Endothelial cell of umbilical vein (primary cell): ENCODE measurements at regions not wholly inside any gene's neighbourhood (a gene's known extent, or its start where the extent isn't known, plus 50 kb on each side); places are given as distances from the start of the nearest gene placed in this dataset.

Experiments
- BruUV-seq: library from RNA; stranded (reverse); fragments of 400-500 nt; replicated peaks from 2 replicates; lab custom pipeline; 2021; lab: Mats Ljungman, UMichigan
- CTCF ChIA-PET: fragments of 300-600, 350-600 bp; sonication (Branson Sonifier 250); formaldehyde crosslinking; loops from one replicate; lab custom pipeline; 2021; ENCODE audit warnings: antibody characterized with exemption, inconsistent platforms; lab: Charles Lee
- POLR2A ChIA-PET: fragments of 300-600, 350-600 bp; sonication (Branson Sonifier 250); formaldehyde crosslinking; loops from one replicate; lab custom pipeline; 2021; ENCODE audit warnings: antibody characterized with exemption, inconsistent platforms; lab: Charles Lee
- DNase-seq: peaks from one replicate; pipeline ENCODE4 v3.0.0-alpha.2; 2011; ENCODE audit warnings: low read depth, low spot score
- FAIRE-seq: peaks from 2 replicates; lab custom pipeline; 2011; peaks lifted over from hg19 to GRCh38; lab: Jason Lieb, UNC
- H2AFZ ChIP-seq: 2 replicates; pipeline ENCODE4 v1.6.0; 2012; ENCODE audit warnings: low read depth, low read length, control low read depth, inconsistent platforms
- H3K27ac ChIP-seq: 2 replicates; pipeline ENCODE4 v1.5.1; 2011; ENCODE audit warnings: low read depth, mild to moderate bottlenecking, control low read depth, low read length, moderate library complexity; ENCODE audit not compliant: insufficient read depth
- H3K27me3 ChIP-seq, 2 experiments: 2 replicates each; pipeline versions ENCODE4 v1.6.0 to v1.6.1; 2011; ENCODE audit warnings: low read length in 2 of 2, mixed read lengths in 1 of 2; ENCODE audit not compliant: control insufficient read depth in 2 of 2, insufficient read depth in 2 of 2
- H3K36me3 ChIP-seq, 2 experiments: 2 replicates in 1 of 2; 3 replicates in 1 of 2; pipeline ENCODE4 v1.5.1; 2011; ENCODE audit warnings: low read length in 2 of 2, mild to moderate bottlenecking in 1 of 2, moderate library complexity in 1 of 2; ENCODE audit not compliant: control insufficient read depth in 2 of 2, insufficient read depth in 2 of 2; ENCODE audit errors: extremely low read depth in 1 of 2
- H3K4me1 ChIP-seq: 3 replicates; pipeline ENCODE4 v1.5.1; 2011; ENCODE audit warnings: mild to moderate bottlenecking, low read length; ENCODE audit not compliant: control insufficient read depth, insufficient read depth; ENCODE audit errors: extremely low read depth
- H3K4me2 ChIP-seq: 2 replicates; pipeline ENCODE4 v1.6.1; 2011; ENCODE audit warnings: low read length, control low read depth, mixed read lengths; ENCODE audit not compliant: insufficient read depth
- H3K4me3 ChIP-seq, 3 experiments: fragments of 200-600 bp in 1 of 3; sonication (generic), shearing (Covaris generic) in 1 of 3; replicated peaks in 1 of 3; 2 replicates each; pipeline ENCODE4 v1.5.1; 2011 to 2016; ENCODE audit warnings: control low read depth in 3 of 3, low read length in 3 of 3, mild to moderate bottlenecking in 2 of 3, inconsistent platforms in 1 of 3, low read depth in 1 of 3, moderate library complexity in 1 of 3; ENCODE audit not compliant: insufficient read depth in 1 of 3
- H3K79me2 ChIP-seq: 2 replicates; pipeline ENCODE4 v1.6.0; 2012; ENCODE audit warnings: low read length, inconsistent platforms; ENCODE audit not compliant: control insufficient read depth, insufficient read depth
- H3K9ac ChIP-seq: replicated peaks from 2 replicates; pipeline ENCODE3; 2011; ENCODE audit warnings: low read length, control low read depth; ENCODE audit not compliant: insufficient read depth; ENCODE audit errors: extremely low read depth
- H3K9me1 ChIP-seq: replicated peaks from 3 replicates; pipeline ENCODE4 v1.6.0; 2011; ENCODE audit warnings: mild to moderate bottlenecking, low read length; ENCODE audit not compliant: control insufficient read depth, insufficient read depth; ENCODE audit errors: extremely low read depth
- H3K9me3 ChIP-seq: replicated peaks from 2 replicates; pipeline ENCODE4 v1.5.1; 2012; ENCODE audit warnings: low read length, inconsistent platforms; ENCODE audit not compliant: control insufficient read depth, insufficient read depth
- H4K20me1 ChIP-seq: replicated peaks from 2 replicates; pipeline ENCODE3; 2011; ENCODE audit warnings: mild to moderate bottlenecking, low read length; ENCODE audit not compliant: control insufficient read depth, insufficient read depth; ENCODE audit errors: extremely low read depth
- EZH2 ChIP-seq: IDR thresholded peaks from 2 replicates; pipeline ENCODE4 v1.6.1; 2012; ENCODE audit warnings: borderline replicate concordance, low read depth, mild to moderate bottlenecking, moderate library complexity, low read length, inconsistent platforms; ENCODE audit not compliant: severe bottlenecking
- FOS ChIP-seq: IDR thresholded peaks from 2 replicates; pipeline ENCODE4 v1.6.1; 2011; ENCODE audit warnings: mild to moderate bottlenecking, low read length, moderate library complexity, borderline replicate concordance; ENCODE audit not compliant: insufficient read depth
- GATA2 ChIP-seq: IDR thresholded peaks from 2 replicates; pipeline ENCODE4 v1.7.0; 2011; ENCODE audit warnings: low read depth, mild to moderate bottlenecking, moderate library complexity, mixed read lengths, low read length; ENCODE audit not compliant: insufficient read length, insufficient read depth
- MAX ChIP-seq: IDR thresholded peaks from 2 replicates; pipeline ENCODE4 v1.6.1; 2011; ENCODE audit not compliant: insufficient read depth, insufficient read length
- MYC ChIP-seq: IDR thresholded peaks from one replicate; pipeline ENCODE4 v1.6.1; 2011; ENCODE audit warnings: mild to moderate bottlenecking, low read depth, low read length
- POLR2A ChIP-seq: IDR thresholded peaks from 2 replicates; pipeline ENCODE4 v1.6.1; 2012; ENCODE audit warnings: low read depth, mild to moderate bottlenecking, control low read depth, low read length
- POLR2AphosphoS5 ChIP-seq: IDR thresholded peaks from 2 replicates; pipeline ENCODE4 v1.6.1; 2012; ENCODE audit warnings: low read depth, mild to moderate bottlenecking, control low read depth, low read length, moderate library complexity; ENCODE audit not compliant: insufficient read depth
- dilution Hi-C: fragments of 300-500 bp; cut with MboI; formaldehyde crosslinking; loops from one replicate; pipeline ENCODE4 v1.15.0; 2019; ENCODE audit warnings: low sequenced_read_pairs; ENCODE audit not compliant: extremely low pct_ligation_motif_present
- intact Hi-C: fragments of 100-400 bp; cut with micrococcal nuclease; formaldehyde crosslinking; loops from one replicate; pipeline ENCODE4 v1.10.0; 2022
- TF ChIP-seq, protein P1 (sequence below), 2 donors: IDR thresholded peaks; 1 replicate in 1 of 2; 2 replicates in 1 of 2; pipeline ENCODE4 v1.5.1; 2011; ENCODE audit warnings: low read length in 2 of 2, mild to moderate bottlenecking in 2 of 2, moderate library complexity in 2 of 2, control low read depth in 1 of 2, inconsistent platforms in 1 of 2, low read depth in 1 of 2; ENCODE audit not compliant: insufficient read depth in 1 of 2; ENCODE audit errors: extremely low read depth in 1 of 2

DNA sequence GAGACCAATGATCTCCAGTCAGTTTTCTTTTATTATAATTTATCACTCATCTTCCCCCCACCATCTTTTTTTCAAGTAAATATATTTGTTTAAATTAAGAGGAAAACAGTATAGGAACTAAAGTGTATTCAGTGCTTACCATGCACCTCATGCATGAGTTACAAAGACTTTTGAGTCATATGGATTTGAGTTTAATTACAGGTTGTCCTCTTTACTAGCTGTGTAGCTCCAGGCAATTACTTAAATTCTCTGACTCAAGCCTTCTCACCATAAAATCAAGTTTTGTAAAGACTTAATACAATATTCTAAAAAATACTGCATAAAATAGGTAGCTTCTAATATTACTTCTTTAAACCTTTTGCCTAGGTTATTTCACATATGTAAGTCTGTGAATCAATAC lies 251.3 kb downstream of the SLC16A7 start:
- peaks cover 11% of the 10 kb centered on the region for H3K4me1 ChIP-seq
- ChIA-PET POLR2A (no interaction called here), CTCF (no interaction called here)
- H3K4me3 ChIP-seq = no peak overlapping the region
- H3K9ac ChIP-seq = no peak overlapping the region
- BruUV-seq = no TSS peak
- H3K27me3 ChIP-seq = no peaks in the 10 kb centered on the region
- DNase-seq (no peak), FAIRE-seq (no peak)
- no peak overlapping the region for H3K4me2 ChIP-seq
- dilution Hi-C loops (no loop called here), intact Hi-C loops (loop anchor here (10.0 kb wide), 1 partner anchor 298 kb away; no protein-coding TSS in a partner anchor)
- H3K9me1 ChIP-seq = no peaks in the 10 kb centered on the region
- TF ChIP-seq, protein P1, sequence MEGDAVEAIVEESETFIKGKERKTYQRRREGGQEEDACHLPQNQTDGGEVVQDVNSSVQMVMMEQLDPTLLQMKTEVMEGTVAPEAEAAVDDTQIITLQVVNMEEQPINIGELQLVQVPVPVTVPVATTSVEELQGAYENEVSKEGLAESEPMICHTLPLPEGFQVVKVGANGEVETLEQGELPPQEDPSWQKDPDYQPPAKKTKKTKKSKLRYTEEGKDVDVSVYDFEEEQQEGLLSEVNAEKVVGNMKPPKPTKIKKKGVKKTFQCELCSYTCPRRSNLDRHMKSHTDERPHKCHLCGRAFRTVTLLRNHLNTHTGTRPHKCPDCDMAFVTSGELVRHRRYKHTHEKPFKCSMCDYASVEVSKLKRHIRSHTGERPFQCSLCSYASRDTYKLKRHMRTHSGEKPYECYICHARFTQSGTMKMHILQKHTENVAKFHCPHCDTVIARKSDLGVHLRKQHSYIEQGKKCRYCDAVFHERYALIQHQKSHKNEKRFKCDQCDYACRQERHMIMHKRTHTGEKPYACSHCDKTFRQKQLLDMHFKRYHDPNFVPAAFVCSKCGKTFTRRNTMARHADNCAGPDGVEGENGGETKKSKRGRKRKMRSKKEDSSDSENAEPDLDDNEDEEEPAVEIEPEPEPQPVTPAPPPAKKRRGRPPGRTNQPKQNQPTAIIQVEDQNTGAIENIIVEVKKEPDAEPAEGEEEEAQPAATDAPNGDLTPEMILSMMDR (IDR thresholded peaks at IDR 0.05; ENCODE audit: extremely low read depth in 1 of 2, insufficient read depth in 1 of 2, low read depth in 1 of 2, low read length in 2 of 2) = no peak
- TF ChIP-seq POLR2A (no peak), MYC (no peak), MAX (no peak), POLR2AphosphoS5 (no peak), GATA2 (no peak), FOS (no peak), EZH2 (no peak)
- H4K20me1 ChIP-seq = no peaks in the 10 kb centered on the region
- H3K79me2 ChIP-seq = no peaks in the 10 kb centered on the region
- no peaks in the 10 kb centered on the region for H3K36me3 ChIP-seq
- no peak overlapping the region for H2AFZ ChIP-seq
- no peaks in the 10 kb centered on the region for H3K9me3 ChIP-seq
- no peak overlapping the region for H3K27ac ChIP-seq
